H9 (cell line): ENCODE measurements at regions not wholly inside any gene's neighbourhood (a gene's known extent, or its start where the extent isn't known, plus 50 kb on each side); places are given as distances from the start of the nearest gene placed in this dataset.

ENCODE experiments used
- DNase-seq: peaks from one replicate; pipeline ENCODE4 v3.0.0-alpha.2; 2017
- H2AFZ ChIP-seq: one replicate; pipeline ENCODE4 v1.6.1; 2013; ENCODE audit warnings: mild to moderate bottlenecking, low read length, control low read depth, moderate library complexity
- H2AK5ac ChIP-seq: 2 replicates; pipeline ENCODE4 v1.6.1; 2013; ENCODE audit warnings: low read length, control low read depth, mixed read lengths; ENCODE audit not compliant: insufficient read length
- H2BK120ac ChIP-seq: one replicate; pipeline ENCODE4 v1.6.1; 2013; ENCODE audit warnings: low read depth, mild to moderate bottlenecking, low read length, control low read depth, inconsistent platforms; ENCODE audit not compliant: poor library complexity, severe bottlenecking
- H2BK12ac ChIP-seq: 2 replicates; pipeline ENCODE4 v1.6.1; 2013; ENCODE audit warnings: low read length, control low read depth, mixed read lengths, low read depth; ENCODE audit not compliant: insufficient read length
- H2BK15ac ChIP-seq: 2 replicates; pipeline ENCODE4 v1.6.1; 2013; ENCODE audit warnings: low read depth, low read length, control low read depth
- H2BK20ac ChIP-seq: one replicate; pipeline ENCODE4 v1.6.1; 2013; ENCODE audit warnings: low read depth, mild to moderate bottlenecking, low read length, control low read depth, inconsistent platforms; ENCODE audit not compliant: poor library complexity, severe bottlenecking
- H2BK5ac ChIP-seq: 2 replicates; pipeline ENCODE4 v1.6.1; 2013; ENCODE audit warnings: low read length, control low read depth, mixed read lengths; ENCODE audit not compliant: insufficient read length
- H3K14ac ChIP-seq: 2 replicates; pipeline ENCODE4 v1.6.1; 2013; ENCODE audit warnings: low read length, control low read depth; ENCODE audit not compliant: insufficient read depth
- H3K18ac ChIP-seq: 2 replicates; pipeline ENCODE4 v1.6.1; 2013; ENCODE audit warnings: low read depth, mild to moderate bottlenecking, mixed read lengths, low read length, control low read depth; ENCODE audit not compliant: insufficient read length
- H3K23ac ChIP-seq: 2 replicates; pipeline ENCODE4 v1.6.1; 2013; ENCODE audit warnings: low read length, control low read depth, mixed read lengths, low read depth; ENCODE audit not compliant: insufficient read length
- H3K23me2 ChIP-seq: 2 replicates; pipeline ENCODE4 v1.6.1; 2013; ENCODE audit warnings: low read depth, mild to moderate bottlenecking, mixed read lengths, low read length, control low read depth; ENCODE audit not compliant: insufficient read length, poor library complexity, severe bottlenecking
- H3K27ac ChIP-seq: 2 replicates; pipeline ENCODE4 v1.5.1; 2013; ENCODE audit warnings: low read length, control low read depth, mixed read lengths, low read depth; ENCODE audit not compliant: insufficient read length
- H3K27me3 ChIP-seq: 2 replicates; pipeline ENCODE4 v1.6.1; 2013; ENCODE audit warnings: low read length, control low read depth, inconsistent platforms; ENCODE audit not compliant: insufficient read depth
- H3K4ac ChIP-seq: 2 replicates; pipeline ENCODE4 v1.6.1; 2013; ENCODE audit warnings: low read depth, mild to moderate bottlenecking, control low read depth, inconsistent platforms, low read length, moderate library complexity
- H3K4me1 ChIP-seq: 2 replicates; pipeline ENCODE4 v1.6.1; 2013; ENCODE audit warnings: low read length, control low read depth, inconsistent platforms; ENCODE audit not compliant: insufficient read depth
- H3K4me2 ChIP-seq: 2 replicates; pipeline ENCODE4 v1.6.1; 2013; ENCODE audit warnings: low read length, control low read depth, mixed read lengths; ENCODE audit not compliant: insufficient read length, insufficient read depth
- H3K56ac ChIP-seq: 2 replicates; pipeline ENCODE4 v1.6.1; 2013; ENCODE audit warnings: low read depth, mild to moderate bottlenecking, mixed read lengths, low read length, control low read depth; ENCODE audit not compliant: insufficient read length
- H3K79me1 ChIP-seq: 2 replicates; pipeline ENCODE4 v1.6.1; 2013; ENCODE audit warnings: low read depth, mild to moderate bottlenecking, moderate library complexity, low read length, control low read depth, inconsistent platforms; ENCODE audit not compliant: insufficient read depth, poor library complexity, severe bottlenecking
- H3K79me2 ChIP-seq: 2 replicates; pipeline ENCODE4 v1.6.1; 2013; ENCODE audit warnings: low read length, control low read depth, inconsistent platforms; ENCODE audit not compliant: insufficient read depth
- H3K9ac ChIP-seq: 2 replicates; pipeline ENCODE4 v1.6.1; 2013; ENCODE audit warnings: low read length, control low read depth, mixed read lengths; ENCODE audit not compliant: insufficient read length; ENCODE audit errors: extremely low read depth
- H3K9me3 ChIP-seq: one replicate; pipeline ENCODE4 v1.6.1; 2013; ENCODE audit warnings: low read depth, low read length, inconsistent platforms; ENCODE audit not compliant: control insufficient read depth
- H3T11ph ChIP-seq: one replicate; pipeline ENCODE4 v1.6.1; 2013; ENCODE audit warnings: mild to moderate bottlenecking, low read length, control low read depth, inconsistent platforms
- H4K20me1 ChIP-seq: one replicate; pipeline ENCODE4 v1.6.1; 2013; ENCODE audit not compliant: control insufficient read depth, insufficient read length, insufficient read depth
- H4K5ac ChIP-seq: 2 replicates; pipeline ENCODE4 v1.6.1; 2013; ENCODE audit warnings: low read depth, mild to moderate bottlenecking, mixed read lengths, low read length, control low read depth; ENCODE audit not compliant: insufficient read length
- H4K8ac ChIP-seq: replicated peaks from 2 replicates; pipeline ENCODE4 v1.6.1; 2013; ENCODE audit warnings: low read length, control low read depth, mixed read lengths, low read depth; ENCODE audit not compliant: insufficient read length
- H4K91ac ChIP-seq: 2 replicates; pipeline ENCODE4 v1.6.1; 2013; ENCODE audit warnings: low read depth, mild to moderate bottlenecking, moderate library complexity, mixed read lengths, low read length, control low read depth; ENCODE audit not compliant: insufficient read length
- H3K27ac Mint-ChIP-seq, 3 experiments: 2 replicates in 2 of 3; 3 replicates in 1 of 3; pipeline ENCODE4 v1.8.0; 2020 to 2021; ENCODE audit warnings: mixed read lengths in 3 of 3, mild to moderate bottlenecking in 1 of 3, moderate library complexity in 1 of 3
- H3K27me3 Mint-ChIP-seq: 2 replicates; pipeline ENCODE4 v1.8.0; 2021; ENCODE audit warnings: low read depth, mild to moderate bottlenecking, moderate library complexity, mixed read lengths
- H3K36me3 Mint-ChIP-seq, 3 experiments: 2 replicates in 2 of 3; 3 replicates in 1 of 3; pipeline ENCODE4 v1.8.0; 2020 to 2021; ENCODE audit warnings: low read depth in 3 of 3, mixed read lengths in 3 of 3; ENCODE audit not compliant: insufficient read depth in 1 of 3
- H3K4me1 Mint-ChIP-seq, 2 experiments: 2 replicates each; pipeline ENCODE4 v1.8.0; 2020; ENCODE audit warnings: mixed read lengths in 2 of 2
- H3K4me3 Mint-ChIP-seq, 2 experiments: 2 replicates in 1 of 2; 3 replicates in 1 of 2; pipeline ENCODE4 v1.8.0; 2020 to 2021; ENCODE audit warnings: mild to moderate bottlenecking in 2 of 2, mixed read lengths in 2 of 2, moderate library complexity in 1 of 2
- H3K9me3 Mint-ChIP-seq, 2 experiments: 2 replicates in 1 of 2; 3 replicates in 1 of 2; pipeline ENCODE4 v1.8.0; 2020; ENCODE audit warnings: mild to moderate bottlenecking in 2 of 2, mixed read lengths in 2 of 2, moderate library complexity in 1 of 2
- CTCF ChIP-seq: fragments of 200-600 bp; sonication (generic); conservative IDR thresholded peaks from 3 replicates; pipeline ENCODE4 v1.8.0; 2021; ENCODE audit warnings: antibody characterized with exemption, mild to moderate bottlenecking
- WGBS: extraction: QIAGEN DNeasy Blood & Tissue Kit; methylation state at CpG from one replicate; pipeline ENCODE4 v1.1.7; 2013; ENCODE audit warnings: missing lambda C conversion rate, low lambda C conversion rate, mixed read lengths; ENCODE audit not compliant: insufficient read length; ENCODE audit errors: extremely low coverage; 5-methylcytosine and 5-hydroxymethylcytosine counted together

DNA sequence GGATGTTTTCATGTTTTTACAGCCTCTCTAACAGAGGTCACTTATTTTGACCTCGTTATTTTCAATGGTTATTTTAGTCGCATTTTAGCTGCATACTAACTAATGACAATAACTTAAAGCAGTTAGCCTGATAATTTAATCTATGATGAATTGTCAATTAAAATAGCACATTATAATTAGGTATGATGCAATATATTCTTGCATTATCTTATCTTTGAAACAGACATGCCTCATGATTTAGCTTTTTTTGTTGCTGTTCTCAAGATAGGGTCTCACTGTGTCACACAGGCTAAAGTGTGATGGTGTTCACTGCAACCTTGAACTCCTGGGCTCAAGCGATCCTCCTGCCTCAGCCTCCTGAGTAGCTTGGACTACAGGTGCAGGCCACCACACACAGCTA, 126.4 kb downstream of the KBTBD2 start:
- WGBS, result no CpG with 5 or more reads among the region's 3 CpGs
- Histone ChIP-seq H4K5ac (no peak overlapping the region), H2AFZ (no peak overlapping the region), H2BK20ac (no peak overlapping the region), H3K23ac (no peak overlapping the region), H2BK120ac (no peak overlapping the region), H3K27ac (no peak overlapping the region), H3K56ac (no peak overlapping the region), H3K4me2 (no peak overlapping the region), H3K23me2 (peaks cover 5% of the 10 kb centered on the region), H2BK5ac (no peak overlapping the region), H4K20me1 (no peaks in the 10 kb centered on the region), H3K14ac (no peak overlapping the region), H2BK15ac (no peak overlapping the region), H2AK5ac (no peak overlapping the region), H3K18ac (no peak overlapping the region), H3K79me2 (no peaks in the 10 kb centered on the region), H3K4me1 (peaks cover 2% of the 10 kb centered on the region; the same call in 1 of the 2 replicates), H3K79me1 (no peaks in the 10 kb centered on the region), H3T11ph (no peak overlapping the region), H3K9ac (no peak overlapping the region), H3K27me3 (peaks cover 18% of the 10 kb centered on the region; the same call in 1 of the 2 replicates), H4K8ac (no peak overlapping the region), H4K91ac (no peak overlapping the region), H3K9me3 (no peaks in the 10 kb centered on the region), H3K4ac (no peak overlapping the region), H2BK12ac (no peak overlapping the region)
- peaks cover 7 to 12% (median 12%) of the 10 kb centered on the region in 3 experiments; a peak in 6 of 7 replicates for H3K36me3 Mint-ChIP-seq
- no peak for TF ChIP-seq CTCF
- no peak for DNase-seq
- H3K27ac Mint-ChIP-seq, result no peak overlapping the region
- peaks cover 10% of the 10 kb centered on the region for H3K27me3 Mint-ChIP-seq
- H3K9me3 Mint-ChIP-seq, result peaks cover 10 to 19% of the 10 kb centered on the region in 2 experiments; a peak in 4 of 5 replicates
- no peak overlapping the region for H3K4me3 Mint-ChIP-seq
- peaks cover 9 to 14% of the 10 kb centered on the region in 2 experiments for H3K4me1 Mint-ChIP-seq
